Neural cell (in vitro differentiated cells): ENCODE measurements at regions not wholly inside any gene's neighbourhood (a gene's known extent, or its start where the extent isn't known, plus 50 kb on each side); places are given as distances from the start of the nearest gene placed in this dataset.

Experiments used
- H2AFZ ChIP-seq: fragments of 200-600, 300-800 bp; sonication (generic), shearing (Covaris generic); 2 replicates; pipeline ENCODE4 v1.6.0; 2014; ENCODE audit warnings: low read depth, mild to moderate bottlenecking, antibody characterized with exemption, low read length, moderate library complexity
- H3F3A ChIP-seq: fragments of 200-600 bp; shearing (Covaris generic); 2 replicates; pipeline ENCODE4 v1.6.1; 2016; ENCODE audit warnings: mild to moderate bottlenecking, moderate library complexity, mixed read lengths, antibody characterized with exemption, low read length; ENCODE audit not compliant: insufficient read depth, poor library complexity, severe bottlenecking
- H3K27ac ChIP-seq: fragments of 200-600, 300-800 bp; sonication (generic), shearing (Covaris generic); 2 replicates; pipeline ENCODE4 v1.5.1; 2014; ENCODE audit warnings: mild to moderate bottlenecking, low read length, moderate library complexity
- H3K27me3 ChIP-seq: fragments of 300-800, 200-600 bp; sonication (generic), shearing (Covaris generic); 2 replicates; pipeline ENCODE4 v1.6.0; 2014; ENCODE audit warnings: mild to moderate bottlenecking, low read depth, low read length, moderate library complexity; ENCODE audit not compliant: insufficient read depth
- H3K36me3 ChIP-seq: fragments of 300-800, 200-600 bp; sonication (generic), shearing (Covaris generic); 2 replicates; pipeline ENCODE4 v1.5.1; 2014; ENCODE audit warnings: mild to moderate bottlenecking, antibody characterized with exemption, low read length, moderate library complexity; ENCODE audit not compliant: insufficient read depth
- H3K4me2 ChIP-seq: fragments of 300-800, 200-600 bp; sonication (generic), shearing (Covaris generic); 2 replicates; pipeline ENCODE4 v1.6.0; 2014; ENCODE audit warnings: mild to moderate bottlenecking, low read length
- H3K4me3 ChIP-seq: fragments of 300-800, 200-600 bp; sonication (generic), shearing (Covaris generic); 2 replicates; pipeline ENCODE4 v1.5.1; 2014; ENCODE audit warnings: mild to moderate bottlenecking, low read length, moderate library complexity
- H3K79me2 ChIP-seq: fragments of 200-600 bp; shearing (Covaris generic); replicated peaks from 2 replicates; pipeline ENCODE4 v1.6.0; 2014; ENCODE audit warnings: mild to moderate bottlenecking, low read length, moderate library complexity; ENCODE audit not compliant: insufficient read depth
- H3K9ac ChIP-seq: fragments of 300-800, 200-600 bp; sonication (generic), shearing (Covaris generic); 2 replicates; pipeline ENCODE4 v1.6.1; 2016; ENCODE audit warnings: mild to moderate bottlenecking, low read length, mixed read lengths
- H3K9me2 ChIP-seq: fragments of 200-600 bp; shearing (Covaris generic); 2 replicates; pipeline ENCODE4 v1.6.1; 2016; ENCODE audit warnings: mild to moderate bottlenecking, low read length, mixed read lengths; ENCODE audit not compliant: insufficient read depth
- H3K9me3 ChIP-seq: fragments of 200-600, 300-800 bp; sonication (generic), shearing (Covaris generic); 2 replicates; pipeline ENCODE4 v1.6.1; 2016; ENCODE audit warnings: mild to moderate bottlenecking, mixed run types, low read length, moderate library complexity, mixed read lengths
- H4K20me1 ChIP-seq: fragments of 200-600 bp; shearing (Covaris generic); 2 replicates; pipeline ENCODE4 v1.6.1; 2016; ENCODE audit warnings: mild to moderate bottlenecking, mixed run types; ENCODE audit not compliant: insufficient read depth
- EP300 ChIP-seq: fragments of 450-650 bp; conservative IDR thresholded peaks from 2 replicates; pipeline ENCODE4 v1.6.1; 2014; ENCODE audit warnings: antibody characterized with exemption, mild to moderate bottlenecking, moderate library complexity; ENCODE audit not compliant: poor library complexity, severe bottlenecking
- EZH2 ChIP-seq: fragments of 200-600, 300-800 bp; shearing (Covaris generic), sonication (generic); IDR thresholded peaks from 2 replicates; pipeline ENCODE4 v1.6.1; 2014; ENCODE audit warnings: antibody characterized with exemption, low read length, borderline replicate concordance, mild to moderate bottlenecking; ENCODE audit not compliant: insufficient read depth, poor library complexity, severe bottlenecking
- MXI1 ChIP-seq: fragments of 450-650 bp; conservative IDR thresholded peaks from 2 replicates; pipeline ENCODE4 v1.6.1; 2014; ENCODE audit warnings: antibody characterized with exemption, mild to moderate bottlenecking; ENCODE audit not compliant: poor library complexity, severe bottlenecking
- POLR2AphosphoS5 ChIP-seq: IDR thresholded peaks from 2 replicates; pipeline ENCODE4 v1.6.1; 2012
- RAD21 ChIP-seq: fragments of 450-650 bp; conservative IDR thresholded peaks from 2 replicates; pipeline ENCODE4 v1.6.1; 2014; ENCODE audit warnings: antibody characterized with exemption, mild to moderate bottlenecking, moderate library complexity
- SMC3 ChIP-seq: fragments of 450-650 bp; conservative IDR thresholded peaks from 2 replicates; pipeline ENCODE4 v1.6.1; 2014; ENCODE audit warnings: antibody characterized with exemption, mild to moderate bottlenecking, moderate library complexity; ENCODE audit not compliant: poor library complexity
- TAF1 ChIP-seq: IDR thresholded peaks from 2 replicates; pipeline ENCODE4 v1.6.1; 2012; ENCODE audit warnings: low read depth
- TF ChIP-seq, protein P1 (sequence below): IDR thresholded peaks from 2 replicates; pipeline ENCODE4 v1.6.1; 2012; ENCODE audit warnings: borderline replicate concordance
- TF ChIP-seq, protein P2 (sequence below): fragments of 450-650 bp; IDR thresholded peaks from 2 replicates; pipeline ENCODE4 v1.5.1; 2014; ENCODE audit warnings: antibody characterized with exemption, mild to moderate bottlenecking, moderate library complexity; ENCODE audit not compliant: poor library complexity, severe bottlenecking

DNA sequence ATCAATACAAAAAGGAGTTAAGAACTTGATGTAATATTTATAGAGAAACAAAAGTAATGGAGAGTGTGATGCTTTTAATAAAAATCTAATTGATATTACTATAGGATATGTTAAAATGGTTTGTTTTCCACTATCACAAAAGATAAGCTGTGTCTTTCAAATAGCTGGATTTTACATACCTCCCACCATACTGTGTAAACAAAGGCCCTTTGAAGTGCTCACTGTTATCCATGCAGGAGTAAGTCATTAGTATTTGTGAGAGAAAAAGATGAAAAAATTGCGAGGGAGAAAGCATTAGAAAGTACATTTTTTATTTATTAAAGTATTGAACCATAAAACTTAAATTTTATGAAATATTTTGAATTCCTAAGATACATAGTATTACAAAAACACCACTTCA is 733.0 kb downstream of the GRIK2 start:
- H3K27ac ChIP-seq: no peak overlapping the region
- no peaks in the 10 kb centered on the region for H3K36me3 ChIP-seq
- H3K4me2 ChIP-seq: no peak overlapping the region
- H3K9ac ChIP-seq: no peak overlapping the region
- H4K20me1 ChIP-seq: no peaks in the 10 kb centered on the region
- H3F3A ChIP-seq: no peaks in the 10 kb centered on the region
- no peaks in the 10 kb centered on the region for H3K79me2 ChIP-seq
- no peaks in the 10 kb centered on the region for H3K27me3 ChIP-seq
- H2AFZ ChIP-seq: no peak overlapping the region
- H3K9me2 ChIP-seq: no peaks in the 10 kb centered on the region
- TF ChIP-seq EP300 (no peak), MXI1 (no peak), TAF1 (no peak), POLR2AphosphoS5 (no peak)
- H3K4me3 ChIP-seq: no peak overlapping the region
- no peaks in the 10 kb centered on the region for H3K9me3 ChIP-seq

DNA sequence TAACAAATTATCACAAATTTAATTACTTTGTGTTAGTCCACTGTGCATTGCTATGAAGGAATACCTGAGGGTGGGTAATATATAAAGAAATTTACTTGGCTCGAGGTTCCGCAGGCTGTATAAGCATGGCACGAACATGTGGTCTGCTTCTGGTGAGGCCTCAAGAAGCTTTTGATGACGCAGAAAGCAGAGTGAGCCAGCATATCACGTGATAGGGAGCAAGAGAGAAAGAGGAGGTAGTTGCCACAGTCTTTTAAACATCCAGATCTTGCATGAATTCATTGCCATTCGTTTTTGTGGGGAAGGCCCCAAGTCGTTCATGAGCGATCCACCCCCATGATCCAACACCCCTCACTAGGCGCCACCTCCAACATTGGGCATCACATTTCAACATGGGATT is 733.7 kb downstream of the GRIK2 start:
- no peaks in the 10 kb centered on the region for H3F3A ChIP-seq
- no peak overlapping the region for H3K4me3 ChIP-seq
- H3K27me3 ChIP-seq: no peaks in the 10 kb centered on the region
- H4K20me1 ChIP-seq: no peaks in the 10 kb centered on the region
- H3K9ac ChIP-seq: no peak overlapping the region
- no peaks in the 10 kb centered on the region for H3K9me3 ChIP-seq
- no peaks in the 10 kb centered on the region for H3K79me2 ChIP-seq
- no peak overlapping the region for H3K4me2 ChIP-seq
- TF ChIP-seq TAF1: no peak
- TF ChIP-seq, protein P1, sequence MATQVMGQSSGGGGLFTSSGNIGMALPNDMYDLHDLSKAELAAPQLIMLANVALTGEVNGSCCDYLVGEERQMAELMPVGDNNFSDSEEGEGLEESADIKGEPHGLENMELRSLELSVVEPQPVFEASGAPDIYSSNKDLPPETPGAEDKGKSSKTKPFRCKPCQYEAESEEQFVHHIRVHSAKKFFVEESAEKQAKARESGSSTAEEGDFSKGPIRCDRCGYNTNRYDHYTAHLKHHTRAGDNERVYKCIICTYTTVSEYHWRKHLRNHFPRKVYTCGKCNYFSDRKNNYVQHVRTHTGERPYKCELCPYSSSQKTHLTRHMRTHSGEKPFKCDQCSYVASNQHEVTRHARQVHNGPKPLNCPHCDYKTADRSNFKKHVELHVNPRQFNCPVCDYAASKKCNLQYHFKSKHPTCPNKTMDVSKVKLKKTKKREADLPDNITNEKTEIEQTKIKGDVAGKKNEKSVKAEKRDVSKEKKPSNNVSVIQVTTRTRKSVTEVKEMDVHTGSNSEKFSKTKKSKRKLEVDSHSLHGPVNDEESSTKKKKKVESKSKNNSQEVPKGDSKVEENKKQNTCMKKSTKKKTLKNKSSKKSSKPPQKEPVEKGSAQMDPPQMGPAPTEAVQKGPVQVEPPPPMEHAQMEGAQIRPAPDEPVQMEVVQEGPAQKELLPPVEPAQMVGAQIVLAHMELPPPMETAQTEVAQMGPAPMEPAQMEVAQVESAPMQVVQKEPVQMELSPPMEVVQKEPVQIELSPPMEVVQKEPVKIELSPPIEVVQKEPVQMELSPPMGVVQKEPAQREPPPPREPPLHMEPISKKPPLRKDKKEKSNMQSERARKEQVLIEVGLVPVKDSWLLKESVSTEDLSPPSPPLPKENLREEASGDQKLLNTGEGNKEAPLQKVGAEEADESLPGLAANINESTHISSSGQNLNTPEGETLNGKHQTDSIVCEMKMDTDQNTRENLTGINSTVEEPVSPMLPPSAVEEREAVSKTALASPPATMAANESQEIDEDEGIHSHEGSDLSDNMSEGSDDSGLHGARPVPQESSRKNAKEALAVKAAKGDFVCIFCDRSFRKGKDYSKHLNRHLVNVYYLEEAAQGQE: no peak
- TF ChIP-seq POLR2AphosphoS5: no peak
- TF ChIP-seq MXI1: no peak
- no peak for TF ChIP-seq EP300
- no peaks in the 10 kb centered on the region for H3K36me3 ChIP-seq
- H3K27ac ChIP-seq: no peak overlapping the region
- H2AFZ ChIP-seq: no peak overlapping the region
- no peaks in the 10 kb centered on the region for H3K9me2 ChIP-seq

DNA sequence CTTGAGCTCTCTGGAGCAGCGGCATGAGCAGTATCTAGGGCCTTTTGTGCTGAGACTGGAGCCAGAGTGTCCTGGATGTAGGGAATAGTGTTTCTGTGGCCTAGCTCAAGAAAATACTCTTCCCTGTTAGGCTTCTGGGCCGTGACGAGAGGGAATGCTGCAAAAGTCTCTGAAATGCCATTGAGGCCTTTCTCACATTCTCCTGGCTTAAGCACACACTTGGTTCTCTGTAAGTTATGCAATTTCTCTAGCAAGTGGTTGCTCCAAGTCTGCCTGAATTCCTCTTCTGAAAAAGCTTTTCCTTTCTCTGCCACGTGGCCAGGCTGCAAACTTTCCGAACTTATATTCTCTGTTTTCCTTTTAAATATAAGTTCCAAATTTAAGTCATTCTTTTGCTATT is 744.4 kb downstream of the GRIK2 start:
- Histone ChIP-seq H3K9ac (no peak overlapping the region), H3K79me2 (no peaks in the 10 kb centered on the region), H2AFZ (no peak overlapping the region), H3K9me3 (no peaks in the 10 kb centered on the region), H3K4me2 (no peak overlapping the region), H3K9me2 (no peaks in the 10 kb centered on the region), H3K27ac (no peak overlapping the region), H3K36me3 (no peaks in the 10 kb centered on the region), H4K20me1 (no peaks in the 10 kb centered on the region), H3F3A (no peaks in the 10 kb centered on the region), H3K27me3 (no peaks in the 10 kb centered on the region), H3K4me3 (no peak overlapping the region)
- TF ChIP-seq EZH2: no peak

DNA sequence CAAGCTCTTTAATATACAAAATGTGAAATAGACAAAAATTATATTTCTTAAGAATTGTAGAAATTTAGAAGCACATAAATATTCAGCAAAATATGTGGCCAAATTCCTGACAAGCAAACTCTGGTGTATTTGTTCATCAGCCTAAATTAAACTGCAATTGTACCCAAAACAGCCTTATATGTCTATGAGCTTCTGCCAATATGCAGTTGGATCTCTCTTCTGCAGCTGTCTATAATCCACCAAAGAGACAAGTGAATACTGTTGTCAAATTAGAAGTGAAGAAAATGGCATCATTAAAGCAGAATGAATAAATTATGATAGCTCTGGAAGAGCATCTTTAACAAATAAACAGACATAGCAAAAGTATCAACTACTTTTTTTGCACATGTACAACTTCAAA is 755.7 kb downstream of the GRIK2 start:
- H2AFZ ChIP-seq: no peak overlapping the region
- H3K36me3 ChIP-seq: no peaks in the 10 kb centered on the region

More for the DNA sequence above, 755.7 kb downstream of the GRIK2 start:
- Histone ChIP-seq H3K4me3 (no peak overlapping the region), H3K4me2 (no peak overlapping the region), H3K9me2 (no peaks in the 10 kb centered on the region), H3K9ac (no peak overlapping the region), H3K27me3 (no peaks in the 10 kb centered on the region), H3F3A (no peaks in the 10 kb centered on the region), H3K9me3 (no peaks in the 10 kb centered on the region), H4K20me1 (no peaks in the 10 kb centered on the region), H3K27ac (no peak overlapping the region), H3K79me2 (no peaks in the 10 kb centered on the region)
- no peak for TF ChIP-seq EZH2
- no peak for TF ChIP-seq TAF1
- TF ChIP-seq POLR2AphosphoS5: no peak
- no peak for TF ChIP-seq SMC3
- TF ChIP-seq RAD21: no peak
- no peak for TF ChIP-seq MXI1
- TF ChIP-seq EP300: no peak
- TF ChIP-seq, protein P1: no peak
- TF ChIP-seq, protein P2, sequence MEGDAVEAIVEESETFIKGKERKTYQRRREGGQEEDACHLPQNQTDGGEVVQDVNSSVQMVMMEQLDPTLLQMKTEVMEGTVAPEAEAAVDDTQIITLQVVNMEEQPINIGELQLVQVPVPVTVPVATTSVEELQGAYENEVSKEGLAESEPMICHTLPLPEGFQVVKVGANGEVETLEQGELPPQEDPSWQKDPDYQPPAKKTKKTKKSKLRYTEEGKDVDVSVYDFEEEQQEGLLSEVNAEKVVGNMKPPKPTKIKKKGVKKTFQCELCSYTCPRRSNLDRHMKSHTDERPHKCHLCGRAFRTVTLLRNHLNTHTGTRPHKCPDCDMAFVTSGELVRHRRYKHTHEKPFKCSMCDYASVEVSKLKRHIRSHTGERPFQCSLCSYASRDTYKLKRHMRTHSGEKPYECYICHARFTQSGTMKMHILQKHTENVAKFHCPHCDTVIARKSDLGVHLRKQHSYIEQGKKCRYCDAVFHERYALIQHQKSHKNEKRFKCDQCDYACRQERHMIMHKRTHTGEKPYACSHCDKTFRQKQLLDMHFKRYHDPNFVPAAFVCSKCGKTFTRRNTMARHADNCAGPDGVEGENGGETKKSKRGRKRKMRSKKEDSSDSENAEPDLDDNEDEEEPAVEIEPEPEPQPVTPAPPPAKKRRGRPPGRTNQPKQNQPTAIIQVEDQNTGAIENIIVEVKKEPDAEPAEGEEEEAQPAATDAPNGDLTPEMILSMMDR: no peak
